ENCODE measurements at regions not wholly inside any gene's neighbourhood (a gene's known extent, or its start where the extent isn't known, plus 50 kb on each side); places are given as distances from the start of the nearest gene placed in this dataset.
"Not testable (repeated sequence)": the region's sequence is repeated elsewhere in the genome, so short reads cannot be mapped to it uniquely, and the experiment has no call there.

- no peak for DNase-seq
Observed at GRCh38 chr10:33688506-33688905, 354.0 kb upstream of the NRP1 start.

GRCh38 chr10:33684211-33684611 is 349.7 kb upstream of the NRP1 start:
- no peak for DNase-seq

GRCh38 chr10:33681595-33681994 is 347.1 kb upstream of the NRP1 start:
- no peak for DNase-seq

GRCh38 chr10:33680036-33680435 is 345.6 kb upstream of the NRP1 start:
- no peak for DNase-seq

- DNase-seq: no peak
Observed at GRCh38 chr10:33676606-33677339, 342.3 kb upstream of the NRP1 start.

- no peak for DNase-seq
Observed at GRCh38 chr10:33674986-33675599, 340.6 kb upstream of the NRP1 start.

- no peak for DNase-seq
Observed at GRCh38 chr10:33674491-33674890, 340.0 kb upstream of the NRP1 start.

GRCh38 chr10:33673839-33674415 is 339.5 kb upstream of the NRP1 start:
- DNase-seq: no peak

GRCh38 chr10:33669904-33670303 is 335.4 kb upstream of the NRP1 start:
- DNase-seq: no peak

GRCh38 chr10:33666686-33667480 is 332.4 kb upstream of the NRP1 start:
- no peak for DNase-seq

GRCh38 chr10:33665501-33665900 is 331.0 kb upstream of the NRP1 start:
- no peak for DNase-seq

GRCh38 chr10:33664070-33664469 is 329.6 kb upstream of the NRP1 start:
- DNase-seq: no peak

- DNase-seq: peak; percentile 24
Observed at GRCh38 chr10:33661580-33662336, 327.3 kb upstream of the NRP1 start.

- DNase-seq: no peak
Observed at GRCh38 chr10:33660329-33660728, 325.9 kb upstream of the NRP1 start.

GRCh38 chr10:33657913-33658312 is 323.4 kb upstream of the NRP1 start:
- no peak for DNase-seq

- no peak for DNase-seq
Observed at GRCh38 chr10:33657154-33657908, 322.9 kb upstream of the NRP1 start.

GRCh38 chr10:33655921-33656320 is 321.5 kb upstream of the NRP1 start:
- no peak for DNase-seq

- DNase-seq: no peak
Observed at GRCh38 chr10:33655165-33655815, 320.8 kb upstream of the NRP1 start.

GRCh38 chr10:33653584-33654367 is 319.3 kb upstream of the NRP1 start:
- DNase-seq: no peak

- DNase-seq: no peak
Observed at GRCh38 chr10:33652870-33653269, 318.4 kb upstream of the NRP1 start.

- DNase-seq: not testable (repeated sequence)
Observed at GRCh38 chr10:33650131-33650530, 315.7 kb upstream of the NRP1 start.
